Liver (tissue), 8 donors: ENCODE measurements at regions not wholly inside any gene's neighbourhood (a gene's known extent, or its start where the extent isn't known, plus 50 kb on each side); places are given as distances from the start of the nearest gene placed in this dataset.
"Not testable (repeated sequence)": the region's sequence is repeated elsewhere in the genome, so short reads cannot be mapped to it uniquely, and the experiment has no call there.

ENCODE experiments used
- DNase-seq: peaks from one replicate; pipeline ENCODE4 v3.0.0-alpha.2; 2017; ENCODE audit warnings: low spot score
- H3K27ac ChIP-seq, 2 donors: one replicate each; pipeline ENCODE4 v1.7.0; 2013; ENCODE audit warnings: inconsistent platforms in 2 of 2, low read length in 2 of 2, control low read depth in 1 of 2, low read depth in 1 of 2, mild to moderate bottlenecking in 1 of 2
- H3K27me3 ChIP-seq, 4 donors: one replicate each; pipeline versions ENCODE4 v1.6.1 to v1.7.0; 2013; ENCODE audit warnings: low read length in 3 of 4, inconsistent platforms in 1 of 4, mild to moderate bottlenecking in 1 of 4, moderate library complexity in 1 of 4; ENCODE audit not compliant: control insufficient read depth in 4 of 4, insufficient read depth in 4 of 4
- H3K36me3 ChIP-seq, 4 donors: one replicate each; pipeline versions ENCODE4 v1.6.1 to v1.7.0; 2013; ENCODE audit warnings: low read length in 3 of 4, mild to moderate bottlenecking in 3 of 4, low read depth in 1 of 4, moderate library complexity in 1 of 4; ENCODE audit not compliant: control insufficient read depth in 4 of 4, insufficient read depth in 3 of 4
- H3K4me1 ChIP-seq, 4 donors: one replicate each; pipeline versions ENCODE4 v1.6.1 to v1.7.0; 2013; ENCODE audit warnings: low read length in 3 of 4, mild to moderate bottlenecking in 3 of 4, moderate library complexity in 1 of 4; ENCODE audit not compliant: control insufficient read depth in 4 of 4, insufficient read depth in 4 of 4
- H3K4me3 ChIP-seq, 3 donors: one replicate each; pipeline versions ENCODE4 v1.6.1 to v1.7.0; 2013; ENCODE audit warnings: low read length in 3 of 3, control low read depth in 1 of 3, low read depth in 1 of 3, mild to moderate bottlenecking in 1 of 3
- H3K9ac ChIP-seq, 2 donors: one replicate each; pipeline ENCODE4 v1.7.0; 2013; ENCODE audit warnings: low read length in 2 of 2, mild to moderate bottlenecking in 2 of 2, moderate library complexity in 2 of 2, control low read depth in 1 of 2, low read depth in 1 of 2
- H3K9me3 ChIP-seq, 4 donors: one replicate each; pipeline versions ENCODE4 v1.6.1 to v1.7.0; 2013; ENCODE audit warnings: low read length in 3 of 4; ENCODE audit not compliant: control insufficient read depth in 4 of 4
- ATF3 ChIP-seq: IDR thresholded peaks from 2 replicates; pipeline ENCODE4 v1.6.1; 2016; ENCODE audit warnings: antibody characterized with exemption
- CTCF ChIP-seq: fragments of 150-350 bp; IDR thresholded peaks from 2 replicates; pipeline ENCODE4 v1.5.1; 2017; ENCODE audit warnings: improper control_type of control experiment, low read depth, low read length; ENCODE audit not compliant: missing input control
- EGR1 ChIP-seq, 2 donors: IDR thresholded peaks; 2 replicates each; pipeline ENCODE4 v1.6.1; 2016 to 2018; ENCODE audit warnings: antibody characterized with exemption in 2 of 2, low read depth in 2 of 2
- FOXA1 ChIP-seq: IDR thresholded peaks from 2 replicates; pipeline ENCODE4 v1.6.1; 2016; ENCODE audit warnings: antibody characterized with exemption
- FOXA2 ChIP-seq: IDR thresholded peaks from 2 replicates; pipeline ENCODE4 v1.6.1; 2016; ENCODE audit warnings: antibody characterized with exemption
- GABPA ChIP-seq, 2 donors: IDR thresholded peaks in 1 of 2; conservative IDR thresholded peaks in 1 of 2; 2 replicates each; pipeline ENCODE4 v1.6.1; 2016; ENCODE audit warnings: antibody characterized with exemption in 2 of 2, mild to moderate bottlenecking in 1 of 2, moderate library complexity in 1 of 2
- HNF4G ChIP-seq: IDR thresholded peaks from 2 replicates; pipeline ENCODE4 v1.6.1; 2016; ENCODE audit warnings: antibody characterized with exemption
- JUND ChIP-seq, 2 donors: IDR thresholded peaks; 2 replicates each; pipeline ENCODE4 v1.6.1; 2016; ENCODE audit warnings: antibody characterized with exemption in 2 of 2
- MAX ChIP-seq: IDR thresholded peaks from 2 replicates; pipeline ENCODE4 v1.6.1; 2016; ENCODE audit warnings: antibody characterized with exemption
- NR2F2 ChIP-seq: IDR thresholded peaks from 2 replicates; pipeline ENCODE4 v1.6.1; 2016; ENCODE audit warnings: antibody characterized with exemption
- RAD21 ChIP-seq, 2 donors: IDR thresholded peaks; 2 replicates each; pipeline ENCODE4 v1.6.1; 2016; ENCODE audit warnings: antibody characterized with exemption in 2 of 2, mild to moderate bottlenecking in 2 of 2
- REST ChIP-seq: IDR thresholded peaks from 2 replicates; pipeline ENCODE4 v1.6.1; 2016; ENCODE audit warnings: antibody characterized with exemption, mild to moderate bottlenecking
- RXRA ChIP-seq, 2 donors: IDR thresholded peaks; 2 replicates each; pipeline ENCODE4 v1.6.1; 2017 to 2018; ENCODE audit warnings: antibody characterized with exemption in 2 of 2, mild to moderate bottlenecking in 1 of 2
- SP1 ChIP-seq: IDR thresholded peaks from 2 replicates; pipeline ENCODE4 v1.6.1; 2018; ENCODE audit warnings: antibody characterized with exemption, mild to moderate bottlenecking
- TAF1 ChIP-seq: conservative IDR thresholded peaks from 2 replicates; pipeline ENCODE4 v1.6.1; 2016; ENCODE audit warnings: antibody characterized with exemption, mild to moderate bottlenecking
- YY1 ChIP-seq: IDR thresholded peaks from 2 replicates; pipeline ENCODE4 v1.6.1; 2016; ENCODE audit warnings: antibody characterized with exemption, mild to moderate bottlenecking
- ZBTB33 ChIP-seq: IDR thresholded peaks from 2 replicates; pipeline ENCODE4 v1.6.1; 2016; ENCODE audit warnings: antibody characterized with exemption
- WGBS: extraction: QIAGEN DNeasy Blood & Tissue Kit; methylation state at CpG from one replicate; pipeline ENCODE4 v1.1.7; 2013; 5-methylcytosine and 5-hydroxymethylcytosine counted together
- donor health status: healthy.
- donor health status: healthy.
- donor health status: healthy.
- donor health status: healthy.
- donor health status: healthy.

GRCh38 chr16:17743158-17743557 is 272.4 kb upstream of the XYLT1 start:
- WGBS: 52% methylated on average over 3 of the region's 3 CpGs
- peaks cover 0 to 6% (median under 1%) of the 10 kb centered on the region in 4 donors for H3K27me3 ChIP-seq
- H3K27ac ChIP-seq: no peak overlapping the region
- H3K9me3 ChIP-seq: no peaks in the 10 kb centered on the region
- H3K9ac ChIP-seq: no peak overlapping the region
- DNase-seq: no peak
- TF ChIP-seq FOXA2 (no peak), CTCF (no peak), ZBTB33 (no peak), YY1 (no peak), ATF3 (no peak), GABPA (IDR thresholded peaks at IDR 0.05 in 1 of 2, conservative IDR thresholded peaks at IDR 0.05 in 1 of 2) (no peak), NR2F2 (no peak), FOXA1 (no peak), SP1 (no peak), MAX (no peak), TAF1 (no peak), EGR1 (IDR thresholded peaks at IDR 0.05; ENCODE audit: low read depth in 2 of 2) (no peak), RAD21 (IDR thresholded peaks at IDR 0.05) (no peak), HNF4G (no peak)
- no peaks in the 10 kb centered on the region for H3K4me1 ChIP-seq
- H3K4me3 ChIP-seq: no peak overlapping the region
- no peaks in the 10 kb centered on the region for H3K36me3 ChIP-seq

GRCh38 chr16:17735099-17735498 is 264.3 kb upstream of the XYLT1 start:
- H3K27me3 ChIP-seq, H3K9me3 ChIP-seq, H3K4me1 ChIP-seq, H3K27ac ChIP-seq, DNase-seq, H3K4me3 ChIP-seq, H3K36me3 ChIP-seq, H3K9ac ChIP-seq: not testable (repeated sequence)
- 87% methylated on average over 3 of the region's 3 CpGs for WGBS

- DNase-seq: no peak
- no peaks in the 10 kb centered on the region for H3K36me3 ChIP-seq
- H3K27ac ChIP-seq: no peak overlapping the region
- H3K27me3 ChIP-seq: peaks cover 0 to 4% (median 0%) of the 10 kb centered on the region in 4 donors
- H3K9ac ChIP-seq: no peak overlapping the region
- 85% methylated on average over 3 of the region's 3 CpGs for whole genome bisulfite sequencing
- no peaks in the 10 kb centered on the region for H3K4me1 ChIP-seq
- no peak overlapping the region for H3K4me3 ChIP-seq
- H3K9me3 ChIP-seq: peaks cover 0 to 4% (median 0%) of the 10 kb centered on the region in 4 donors
- no peak for TF ChIP-seq REST
- no peak for TF ChIP-seq MAX
- no peak for TF ChIP-seq JUND (IDR thresholded peaks at IDR 0.05)
- TF ChIP-seq EGR1 (IDR thresholded peaks at IDR 0.05; ENCODE audit: low read depth in 2 of 2): no peak
- no peak for TF ChIP-seq RXRA (IDR thresholded peaks at IDR 0.05)
- TF ChIP-seq CTCF: no peak
- TF ChIP-seq GABPA (IDR thresholded peaks at IDR 0.05 in 1 of 2, conservative IDR thresholded peaks at IDR 0.05 in 1 of 2): no peak
- no peak for TF ChIP-seq TAF1
- no peak for TF ChIP-seq ATF3
These were observed 259.1 kb upstream of the XYLT1 start for GRCh38 chr16:17729820-17730219.
